NCI-H1092 treated with DMSO at 0.1 percent for 48 hours (cell line): ENCODE measurements at regions not wholly inside any gene's neighbourhood (a gene's known extent, or its start where the extent isn't known, plus 50 kb on each side); places are given as distances from the start of the nearest gene placed in this dataset.

ENCODE experiments used
- DNase-seq: peaks from one replicate; lab custom pipeline; 2025; lab: John Stamatoyannopoulos, UW

DNA sequence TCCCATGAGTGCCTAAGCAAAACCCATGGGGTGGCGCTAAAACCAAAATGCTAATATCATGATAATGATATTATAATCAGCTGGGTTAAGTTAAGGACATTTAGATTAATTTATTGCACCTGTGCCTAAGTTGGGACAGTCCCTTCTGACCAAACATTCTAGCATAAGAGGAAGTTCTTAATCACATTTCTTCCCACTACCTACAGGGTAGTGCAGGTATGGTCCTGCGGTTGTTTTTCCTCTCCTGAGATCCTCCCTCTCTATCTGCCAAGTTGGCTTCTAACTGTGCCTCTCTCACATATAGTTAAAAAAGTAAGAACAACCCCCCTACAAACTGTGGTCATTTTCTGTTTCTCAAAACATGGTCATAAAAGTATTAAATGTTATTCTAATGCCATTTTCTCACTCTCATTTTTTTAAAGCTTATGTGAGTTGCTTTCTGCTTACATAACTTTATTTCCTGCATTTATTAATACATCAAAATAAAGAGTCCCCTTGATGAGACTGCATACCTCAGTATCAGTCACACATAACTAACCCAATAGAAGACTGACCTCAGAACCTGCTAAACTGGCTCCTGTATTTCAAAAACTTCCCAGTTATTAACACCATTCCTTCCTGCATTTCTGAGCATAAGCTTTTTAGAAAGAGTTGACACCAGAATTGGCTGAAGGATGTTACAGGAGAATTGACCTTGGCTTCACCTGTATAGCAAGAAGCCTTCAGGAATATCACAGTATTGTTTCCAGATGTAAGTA lies 1332.5 kb downstream of the FSTL5 start:
- DNase-seq, result no peak

DNA sequence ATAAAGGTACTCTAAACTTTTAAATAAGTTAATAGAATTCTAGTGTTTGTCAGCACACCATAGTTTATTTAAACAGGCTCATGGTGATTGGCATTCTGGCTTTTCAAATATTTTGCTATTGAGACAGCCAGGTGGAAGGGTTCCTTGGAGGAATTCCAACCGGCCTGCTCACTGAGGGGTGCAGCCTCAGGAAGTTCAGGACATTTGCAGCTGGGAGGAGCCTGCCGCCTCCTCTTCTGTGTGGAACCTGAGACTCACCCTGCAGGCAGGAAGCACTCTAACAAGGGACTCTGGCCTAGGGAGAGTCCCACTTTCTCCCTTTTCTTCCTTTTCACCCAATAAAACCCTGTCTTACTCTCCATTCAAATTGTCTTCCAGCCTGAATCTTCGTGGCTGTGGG lies 1328.0 kb downstream of the FSTL5 start:
- DNase-seq, result no peak

DNA sequence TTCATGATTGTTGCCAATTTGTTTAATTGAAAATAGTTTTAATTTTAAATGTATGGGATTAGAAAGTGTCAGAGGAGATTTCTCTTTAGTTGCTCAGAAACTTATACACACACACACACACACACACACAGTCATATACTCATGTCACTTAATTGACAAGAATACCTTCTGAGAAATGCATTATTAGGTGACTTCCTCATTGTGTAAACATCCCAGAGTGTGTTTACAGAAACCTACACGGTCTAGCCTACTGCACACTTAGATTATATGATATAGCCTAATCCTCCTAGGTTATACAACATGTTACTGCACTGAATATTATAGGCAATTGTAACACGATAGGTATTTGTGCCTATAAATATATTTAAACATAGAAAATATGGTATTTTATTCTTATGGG lies 1327.4 kb downstream of the FSTL5 start:
- no peak for DNase-seq

DNA sequence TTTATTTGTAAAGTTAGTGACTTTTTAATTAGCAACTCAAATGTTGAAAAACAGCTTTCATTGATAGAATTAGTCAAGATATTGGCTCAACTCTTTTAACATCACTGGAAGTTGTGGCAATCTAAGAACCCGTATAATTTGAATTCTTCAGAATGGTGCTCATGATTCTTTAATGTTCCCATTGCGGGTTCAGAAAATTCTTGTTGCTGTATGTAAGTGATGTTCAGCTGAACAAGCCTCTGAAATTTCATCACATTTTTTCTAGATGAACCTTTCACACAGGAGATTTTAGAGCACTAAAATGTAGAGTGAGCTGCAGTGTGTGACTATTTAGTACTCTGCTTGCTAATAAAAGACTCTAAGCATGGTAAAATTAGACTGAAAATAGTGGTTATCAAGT lies 1317.7 kb downstream of the FSTL5 start:
- DNase-seq, result no peak

DNA sequence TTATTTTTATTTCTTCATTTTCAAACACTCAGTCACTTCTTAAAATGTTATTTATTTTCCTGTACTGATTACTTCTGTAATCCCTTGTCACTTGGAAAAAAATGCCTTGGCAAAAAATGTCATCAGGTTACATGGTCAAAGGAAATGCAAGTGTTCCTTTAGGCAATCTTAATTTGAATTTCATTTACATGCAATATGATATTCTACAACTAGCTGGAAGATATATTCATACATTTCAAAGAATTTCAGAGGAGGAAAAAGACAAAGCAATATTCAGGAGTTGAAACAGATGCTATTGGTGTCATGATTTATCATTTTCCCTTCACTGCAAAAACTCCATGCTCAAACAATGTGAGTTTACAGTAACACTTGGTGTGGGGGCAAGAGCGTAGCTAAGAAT lies 1316.6 kb downstream of the FSTL5 start:
- no peak for DNase-seq

DNA sequence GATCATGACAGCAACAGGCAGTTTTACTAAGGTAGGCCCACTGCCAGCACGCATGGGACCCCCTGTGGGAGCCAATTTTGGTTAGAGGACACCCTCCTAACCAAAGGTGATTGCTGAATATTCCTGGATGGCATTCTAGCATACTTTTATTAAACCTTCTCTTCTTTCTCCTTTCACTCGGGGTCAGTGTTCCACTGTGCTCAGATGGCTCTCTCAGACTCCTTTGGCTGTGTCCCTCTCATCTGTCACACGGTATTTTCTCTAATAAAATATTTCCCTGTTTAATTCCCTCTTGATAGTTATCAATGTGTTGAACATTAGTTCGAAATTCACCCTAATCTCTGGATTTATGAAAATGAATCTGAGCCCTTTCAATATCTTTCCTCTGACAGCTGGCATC lies 1315.3 kb downstream of the FSTL5 start:
- no peak for DNase-seq

DNA sequence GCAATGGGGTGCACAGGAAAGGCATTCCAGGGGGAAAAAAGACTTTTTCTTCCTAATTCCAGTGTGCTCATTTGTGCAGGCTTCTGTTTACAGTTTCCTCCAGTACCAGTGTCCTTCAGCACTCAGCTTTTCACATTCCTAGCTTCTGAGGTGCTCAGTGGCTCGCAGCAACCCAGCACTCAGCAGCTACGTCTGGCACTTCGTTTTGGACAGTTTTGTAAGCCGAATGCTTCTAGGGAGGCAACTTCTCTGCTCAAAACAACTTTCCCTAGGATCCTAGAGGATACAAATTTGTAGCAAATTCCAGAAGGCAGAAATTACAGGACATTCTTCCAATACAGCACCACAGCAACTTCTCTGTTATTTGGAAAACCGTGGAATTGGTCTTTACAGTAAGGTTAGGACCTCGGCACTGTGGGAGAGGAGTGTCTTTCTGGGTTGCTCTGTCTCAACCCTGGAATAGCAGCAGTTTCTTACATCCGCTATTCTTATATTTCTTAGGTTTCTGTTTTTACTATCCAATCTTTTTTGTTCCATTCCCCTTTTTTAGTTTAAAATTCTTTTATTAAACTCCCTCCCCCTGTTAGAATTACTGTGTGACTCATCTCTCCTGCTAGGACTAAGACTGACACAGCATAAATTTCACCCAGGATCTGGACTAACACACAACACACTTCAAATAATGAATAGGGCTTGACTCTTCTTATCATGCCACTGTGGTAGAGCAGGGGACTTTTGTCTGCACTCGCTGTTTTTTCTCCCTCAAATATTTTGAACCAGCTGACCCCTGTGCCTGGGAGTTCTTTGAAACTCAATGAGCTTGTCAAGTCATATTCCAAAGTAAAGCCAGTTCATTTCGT lies 1314.7 kb downstream of the FSTL5 start:
- DNase-seq, result no peak

DNA sequence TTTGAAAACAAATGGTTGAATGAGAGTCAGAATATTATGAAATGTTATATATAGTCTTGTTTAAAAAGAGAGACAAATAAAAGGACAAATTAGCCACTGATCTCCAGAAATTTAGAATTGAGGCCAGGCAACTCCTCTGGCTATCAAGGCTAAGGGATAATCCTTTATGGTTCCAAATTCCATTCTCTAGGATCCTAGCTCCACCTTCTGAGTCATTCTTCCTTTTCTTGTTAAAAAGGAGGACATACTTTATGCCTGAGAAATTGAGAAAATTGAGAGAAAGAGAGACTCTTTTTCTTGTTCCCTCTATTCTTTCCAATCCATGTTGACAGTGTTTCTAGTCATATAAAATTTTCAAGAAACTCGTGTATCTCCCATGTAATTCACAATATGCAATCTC lies 1299.5 kb downstream of the FSTL5 start:
- DNase-seq, result no peak

DNA sequence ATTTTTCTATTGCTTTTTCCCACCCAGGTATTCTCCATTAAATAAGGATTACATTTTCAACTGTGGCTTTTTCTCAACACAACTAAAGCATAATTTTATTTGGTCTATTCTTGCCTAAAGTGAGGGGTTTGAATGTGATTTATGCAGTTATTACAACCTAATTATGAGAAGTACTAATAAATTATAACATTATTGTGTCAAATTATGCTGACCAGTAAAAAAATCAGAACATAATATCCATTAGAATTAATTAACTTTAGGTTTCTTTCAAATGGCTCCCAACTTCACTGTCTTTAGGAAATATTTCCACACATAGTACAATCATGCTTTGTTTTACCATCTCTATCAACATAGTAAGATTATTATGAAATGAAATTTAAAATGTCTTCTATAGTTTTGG lies 1293.9 kb downstream of the FSTL5 start:
- DNase-seq, result no peak

DNA sequence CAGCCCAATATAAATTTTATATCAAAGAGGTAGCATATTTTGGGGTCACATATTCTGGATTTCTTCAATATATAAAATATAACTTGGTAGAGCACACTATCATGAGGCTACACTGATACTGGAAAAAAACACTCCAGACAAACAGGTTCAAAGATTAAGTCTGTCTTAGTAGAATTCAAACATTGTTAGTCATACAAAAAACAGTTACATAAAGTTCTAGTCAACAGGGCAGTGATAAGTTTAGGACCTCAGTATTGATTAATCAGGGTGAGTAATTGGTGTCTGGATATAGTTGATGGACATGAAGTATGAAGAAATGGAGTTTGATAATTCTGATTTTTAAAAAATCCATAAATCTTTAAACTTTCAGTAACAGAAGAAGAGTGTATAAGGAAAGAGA lies 1291.3 kb downstream of the FSTL5 start:
- no peak for DNase-seq

DNA sequence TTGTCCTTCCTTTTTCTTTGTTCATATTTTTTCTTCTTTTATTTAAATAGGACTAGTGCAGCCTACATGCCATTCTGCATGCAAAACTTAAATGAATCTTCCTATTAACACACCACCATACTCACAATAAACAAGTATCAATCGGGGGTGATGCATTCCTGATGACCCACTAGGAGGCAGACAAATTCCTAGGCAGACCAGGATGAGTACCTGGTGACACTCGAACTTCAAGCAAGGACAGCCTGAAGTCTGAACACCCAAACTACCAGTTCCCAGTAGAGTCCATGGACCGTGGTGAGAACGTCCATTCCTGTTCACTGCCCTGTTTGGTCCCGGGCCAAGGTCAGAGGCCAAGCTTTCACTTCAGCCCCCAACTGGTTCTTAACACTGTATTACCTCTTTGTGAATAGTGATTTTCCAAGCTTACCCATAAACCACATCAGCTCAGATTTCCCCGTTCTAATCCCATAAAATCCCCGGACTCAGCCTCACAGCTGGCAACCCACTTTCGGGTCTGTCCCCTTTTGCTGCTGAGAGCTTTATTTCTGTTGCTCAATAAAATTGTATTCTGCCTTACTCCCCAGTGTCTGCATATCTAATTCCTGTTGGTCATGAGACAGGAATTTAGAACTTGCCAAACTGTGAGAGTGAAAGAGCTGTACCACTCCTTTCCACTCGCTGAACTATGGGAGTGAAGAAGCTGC lies 1286.6 kb downstream of the FSTL5 start:
- DNase-seq, result no peak

DNA sequence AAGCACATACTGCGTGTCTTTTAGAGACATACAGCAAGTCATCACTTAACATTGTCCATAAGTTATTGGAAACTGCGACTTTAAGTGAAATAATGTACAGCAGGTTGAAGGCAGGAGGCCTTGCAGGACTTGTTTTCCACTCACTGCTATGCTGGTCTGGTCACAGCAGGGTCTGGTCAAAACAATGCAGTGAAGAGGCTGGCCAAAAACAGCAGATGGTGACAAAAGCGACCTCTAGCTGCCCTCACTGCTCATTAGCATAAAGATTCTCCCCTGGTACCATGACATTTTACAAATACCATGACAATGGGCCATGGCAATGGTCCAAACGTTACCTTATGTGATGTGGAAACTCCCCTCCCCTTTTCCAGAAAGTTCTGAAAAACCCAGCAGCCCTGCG lies 1283.6 kb downstream of the FSTL5 start:
- DNase-seq, result no peak

DNA sequence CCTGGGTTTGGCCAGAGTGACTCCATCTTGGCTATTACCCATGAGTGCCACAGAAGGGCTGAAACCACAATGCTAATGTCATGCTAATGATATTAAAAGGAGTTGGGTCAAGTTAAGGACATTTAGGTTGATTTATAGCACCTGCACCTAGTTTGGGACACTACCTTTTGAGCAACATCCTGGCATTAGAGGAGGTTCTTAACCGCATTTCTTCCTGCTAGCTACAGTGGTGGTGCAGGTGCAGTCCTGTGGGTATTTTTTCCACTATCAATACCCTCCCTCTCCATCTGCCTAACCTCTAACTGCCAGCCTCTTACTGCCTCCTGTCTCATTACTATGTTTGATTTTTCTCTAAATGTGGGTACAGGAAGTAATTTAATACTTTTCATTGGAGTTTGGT lies 1276.1 kb downstream of the FSTL5 start:
- DNase-seq, result no peak

DNA sequence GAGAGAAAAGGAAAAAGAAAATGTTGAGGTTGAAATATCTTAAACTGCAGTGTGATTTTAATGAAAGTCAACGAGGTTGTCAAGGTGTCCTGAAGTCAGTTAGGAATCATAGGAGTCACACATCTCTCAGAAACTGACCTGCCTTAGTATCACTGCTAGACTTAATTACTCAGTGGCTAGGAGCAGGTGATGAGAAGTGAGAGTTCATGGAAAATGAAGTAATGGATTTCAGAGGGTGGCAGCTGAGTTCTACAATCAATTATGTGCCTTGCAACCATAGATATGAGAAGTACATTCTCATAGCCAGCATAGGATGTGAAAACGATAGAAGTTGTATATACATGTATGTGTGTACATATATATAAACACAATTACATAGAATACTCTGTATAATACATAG lies 1269.7 kb downstream of the FSTL5 start:
- no peak for DNase-seq

DNA sequence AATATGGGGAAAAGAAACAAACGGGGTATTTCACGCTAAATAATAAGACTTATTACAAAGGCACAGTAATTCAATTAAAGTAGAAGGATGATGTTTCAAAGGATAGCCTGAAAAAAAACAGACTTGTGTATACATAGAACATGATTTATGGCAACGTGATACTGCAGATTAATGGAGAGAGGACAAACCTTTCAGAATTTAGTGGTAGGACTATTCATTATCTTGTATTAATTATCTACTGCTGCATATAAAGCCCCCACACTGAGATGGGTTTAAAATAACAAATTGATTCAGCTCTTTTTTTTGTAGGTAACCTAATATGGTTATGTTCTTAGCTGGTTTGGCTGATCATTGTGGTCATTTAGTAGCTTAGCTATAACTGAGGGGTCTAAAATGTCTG lies 1269.0 kb downstream of the FSTL5 start:
- DNase-seq, result no peak

DNA sequence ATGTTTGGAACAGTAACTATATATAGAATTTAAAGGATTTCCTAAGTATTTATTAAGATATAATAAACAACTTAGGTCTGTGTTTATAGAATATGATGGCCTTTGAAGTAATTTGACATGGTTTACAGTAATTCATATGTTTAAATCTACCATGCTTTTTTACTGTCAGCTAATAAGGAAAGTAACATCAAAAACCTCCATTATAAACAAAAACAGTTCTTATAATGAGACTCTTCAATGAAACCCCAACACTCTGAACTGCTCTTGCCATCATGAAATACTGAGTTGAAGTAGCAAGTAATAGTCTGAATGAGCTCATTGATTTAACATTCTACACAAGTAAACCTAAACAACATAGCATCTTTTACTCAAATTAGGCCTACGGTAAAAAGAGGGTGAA lies 1236.5 kb downstream of the FSTL5 start:
- no peak for DNase-seq

DNA sequence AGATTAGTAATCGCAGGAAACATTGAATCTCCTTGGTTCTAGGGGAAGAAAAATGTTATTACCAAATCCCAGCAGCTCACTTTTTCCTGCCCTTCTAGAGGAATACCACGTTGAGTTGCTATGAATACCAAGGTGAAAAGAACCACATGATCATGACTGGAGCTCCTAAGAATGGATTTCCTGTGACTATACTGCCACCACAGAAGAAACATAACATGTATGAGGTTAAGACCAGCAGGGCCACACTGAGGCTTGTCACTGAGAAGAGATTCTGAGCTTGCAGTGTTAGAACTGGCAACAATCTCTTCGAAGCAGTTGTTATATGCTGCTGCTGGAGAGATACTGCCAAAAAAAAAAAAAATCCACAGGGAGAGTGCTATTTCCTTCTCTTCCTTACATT lies 1235.3 kb downstream of the FSTL5 start:
- no peak for DNase-seq

DNA sequence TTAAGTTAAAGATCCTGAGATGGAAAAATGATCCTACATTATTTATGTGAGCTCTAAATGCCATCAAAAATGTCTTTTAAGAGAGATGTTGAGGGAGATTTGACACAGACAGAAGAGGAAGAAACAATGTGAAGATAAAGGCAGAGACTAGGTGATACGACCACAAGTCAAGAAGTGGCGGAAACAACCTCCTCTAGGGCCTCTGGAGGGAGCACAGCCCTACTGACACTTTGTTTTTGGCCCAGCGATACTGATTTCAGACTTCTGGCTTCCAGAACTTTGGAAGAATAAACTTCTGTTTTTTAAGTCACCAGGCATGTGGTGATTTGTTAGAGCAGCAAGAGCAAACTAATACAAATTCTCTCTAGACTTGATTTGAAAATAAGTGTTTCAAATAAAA lies 1216.1 kb downstream of the FSTL5 start:
- DNase-seq, result no peak

DNA sequence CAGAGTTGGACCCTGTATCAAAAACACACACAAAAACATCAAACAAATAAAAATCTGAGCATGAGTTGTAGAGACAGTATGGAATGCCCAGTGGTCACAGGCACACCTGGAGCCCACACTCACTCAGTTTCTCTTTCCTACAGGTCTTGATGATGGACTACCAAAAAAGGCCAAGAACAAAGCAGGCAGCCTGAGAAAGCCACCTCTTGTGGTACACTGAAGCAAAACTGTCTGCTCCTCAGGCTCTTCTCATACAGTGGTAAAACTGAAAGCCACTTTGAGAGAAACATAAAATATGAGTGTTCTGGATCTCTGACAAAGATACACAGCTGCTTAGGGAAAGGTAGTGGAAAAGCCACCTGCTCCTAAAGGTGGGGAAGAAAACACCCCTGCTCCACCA lies 1206.9 kb downstream of the FSTL5 start:
- no peak for DNase-seq

DNA sequence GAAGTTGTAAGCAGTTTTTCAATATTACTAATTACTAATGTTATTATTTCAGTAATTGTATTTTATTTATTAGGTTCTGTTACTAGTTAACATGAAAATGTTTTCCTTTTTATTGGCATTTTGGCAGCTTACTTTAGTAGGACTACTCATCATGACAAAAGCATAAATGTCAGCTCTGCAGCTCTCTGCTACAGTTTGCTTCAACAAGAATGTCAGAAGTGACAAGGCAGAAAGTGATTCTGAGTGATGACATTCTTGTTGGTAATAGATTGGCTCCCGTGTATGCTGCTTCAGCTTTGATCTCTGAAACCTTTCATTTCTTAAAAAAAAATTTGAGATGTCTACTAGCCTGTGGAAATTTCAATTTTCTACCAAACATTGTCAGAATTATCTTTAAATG lies 1193.9 kb downstream of the FSTL5 start:
- no peak for DNase-seq

DNA sequence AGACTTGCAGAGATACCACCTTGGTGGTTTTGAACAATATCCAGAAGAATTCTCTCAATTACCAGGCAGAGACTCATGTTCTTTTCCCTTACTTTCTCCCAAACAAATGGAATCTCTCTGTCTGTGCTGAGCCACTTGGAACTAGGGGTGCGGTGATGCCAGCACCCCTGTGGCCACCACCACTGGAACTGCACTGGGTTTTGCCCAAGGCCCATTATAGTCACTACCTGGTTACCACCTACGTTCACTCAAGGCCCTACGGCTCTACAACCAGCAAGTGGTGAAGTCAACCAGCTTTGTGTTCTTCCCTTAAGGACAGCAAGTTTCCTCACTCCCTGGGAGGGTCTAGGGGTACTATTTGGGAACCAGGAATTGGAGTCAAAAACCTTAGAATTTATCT lies 1183.7 kb downstream of the FSTL5 start:
- DNase-seq, result no peak

DNA sequence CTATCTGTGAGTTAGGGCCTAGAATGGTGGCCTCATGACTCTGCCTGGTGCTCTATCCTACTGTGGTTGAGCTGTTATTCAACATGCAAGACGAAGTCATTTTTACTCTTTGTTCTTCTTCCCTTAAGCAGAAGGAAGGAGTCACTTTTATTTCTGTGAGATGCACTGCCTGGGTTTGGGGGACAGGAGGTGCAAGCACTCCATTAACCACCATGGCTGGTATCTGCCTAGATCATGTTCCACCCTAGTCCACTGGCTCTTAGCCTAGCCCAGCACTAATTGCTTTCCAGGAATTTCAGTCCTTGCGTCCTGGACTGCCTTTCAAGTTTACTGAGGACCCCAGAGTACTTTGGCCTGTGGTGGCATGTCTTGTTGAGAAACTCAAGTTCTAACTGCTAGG lies 1182.7 kb downstream of the FSTL5 start:
- no peak for DNase-seq

DNA sequence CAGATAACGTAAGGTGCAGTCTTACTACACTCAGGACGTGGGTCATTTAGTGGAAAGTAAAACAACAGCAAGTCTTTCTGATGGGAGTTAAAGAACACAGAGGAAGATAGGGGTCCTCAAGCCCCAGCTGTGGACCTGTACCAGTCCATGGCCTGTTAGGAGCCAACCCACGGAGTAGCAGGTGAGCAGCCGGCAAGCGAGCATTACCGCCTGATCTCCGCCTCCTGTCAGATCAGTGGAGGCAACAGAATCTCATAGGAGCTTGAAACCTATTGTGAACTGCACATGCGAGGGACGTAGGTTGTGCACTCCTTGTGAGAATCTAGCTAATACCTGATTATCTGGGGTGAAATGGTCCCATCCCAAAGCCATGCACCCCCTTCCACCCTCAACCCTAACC lies 1180.8 kb downstream of the FSTL5 start:
- DNase-seq, result no peak
